ENCODE measurements at regions not wholly inside any gene's neighbourhood (a gene's known extent, or its start where the extent isn't known, plus 50 kb on each side); places are given as distances from the start of the nearest gene placed in this dataset.

GRCh38 chr6:167397712-167398111 lies 72.8 kb downstream of the TTLL2 start:
- no peak for TF ChIP-seq PREB (CRISPR knock-in tag; IDR thresholded peaks at IDR 0.05)
- no peak for TF ChIP-seq POLR2A (conservative IDR thresholded peaks at IDR 0.05)
- TF ChIP-seq SMAD2 (IDR thresholded peaks at IDR 0.05; ENCODE audit: low read depth, low read length) = no peak
- no peak for TF ChIP-seq JUND (IDR thresholded peaks at IDR 0.05; ENCODE audit: borderline replicate concordance, low read depth, low read length)
- TF ChIP-seq JUND (tag; IDR thresholded peaks at IDR 0.05; ENCODE audit: borderline replicate concordance, low read depth, low read length) = no peak
- no peak for TF ChIP-seq ZSCAN32 (CRISPR knock-in tag; IDR thresholded peaks at IDR 0.05)
- TF ChIP-seq MAZ (CRISPR knock-in tag; conservative IDR thresholded peaks at IDR 0.05 in 1 of 2, IDR thresholded peaks at IDR 0.05 in 1 of 2) = no peak
- no peak for TF ChIP-seq CTCF (IDR thresholded peaks at IDR 0.05 in 2 of 3, conservative IDR thresholded peaks at IDR 0.05 in 1 of 3; ENCODE audit: insufficient read depth in 2 of 3, low read depth in 1 of 3, low read length in 3 of 3)
- no peak for TF ChIP-seq NFE2L1 (tag; IDR thresholded peaks at IDR 0.05; ENCODE audit: borderline replicate concordance, low read depth)
- TF ChIP-seq BHLHE40 (IDR thresholded peaks at IDR 0.05; ENCODE audit: low read length) = no peak
- no peak for TF ChIP-seq SIN3A (IDR thresholded peaks at IDR 0.05; ENCODE audit: borderline replicate concordance in 2 of 2, control insufficient read depth in 1 of 2, low read depth in 2 of 2, low read length in 2 of 2)
- TF ChIP-seq RAD21 (CRISPR knock-in tag; conservative IDR thresholded peaks at IDR 0.05 in 1 of 2, IDR thresholded peaks at IDR 0.05 in 1 of 2) = no peak
- no peak for TF ChIP-seq TFE3 (CRISPR knock-in tag; IDR thresholded peaks at IDR 0.05)
- TF ChIP-seq ZKSCAN1 (IDR thresholded peaks at IDR 0.05; ENCODE audit: low read depth, low read length) = no peak
- TF ChIP-seq NBN (IDR thresholded peaks at IDR 0.05; ENCODE audit: low read depth) = no peak
